H1 (cell line): ENCODE measurements at regions not wholly inside any gene's neighbourhood (a gene's known extent, or its start where the extent isn't known, plus 50 kb on each side); places are given as distances from the start of the nearest gene placed in this dataset.

Experiments
- CTCF ChIA-PET: fragments of 300-600 bp; sonication (Branson Sonifier 250); formaldehyde crosslinking; loops from one replicate; lab custom pipeline; 2021; ENCODE audit not compliant: partially characterized antibody; lab: Charles Lee
- POLR2A ChIA-PET: fragments of 300-600 bp; sonication (Branson Sonifier 250); formaldehyde crosslinking; loops from one replicate; lab custom pipeline; 2021; ENCODE audit warnings: inconsistent platforms; ENCODE audit not compliant: partially characterized antibody; lab: Charles Lee
- DNase-seq, 2 experiments: peaks; one replicate each; pipeline versions ENCODE4 v3.0.0 to v3.0.0-alpha.2; 2010 to 2022; ENCODE audit warnings: low spot score in 2 of 2, low read depth in 1 of 2, mixed read lengths in 1 of 2
- FAIRE-seq: peaks from 2 replicates; lab custom pipeline; 2011; peaks lifted over from hg19 to GRCh38; lab: Jason Lieb, UNC
- H2AFZ ChIP-seq: 2 replicates; pipeline ENCODE4 v1.8.1; 2012; ENCODE audit warnings: low read length, inconsistent platforms
- H2AK5ac ChIP-seq: 2 replicates; pipeline ENCODE4 v1.6.1; 2013; ENCODE audit warnings: low read depth, low read length
- H2BK120ac ChIP-seq: replicated peaks from 2 replicates; pipeline ENCODE3; 2013; ENCODE audit warnings: low read depth, low read length, inconsistent platforms
- H2BK12ac ChIP-seq: 2 replicates; pipeline ENCODE4 v1.6.1; 2013; ENCODE audit warnings: low read depth, low read length
- H2BK15ac ChIP-seq: 2 replicates; pipeline ENCODE4 v1.6.1; 2013; ENCODE audit warnings: low read length
- H2BK20ac ChIP-seq: 2 replicates; pipeline ENCODE4 v1.6.1; 2013; ENCODE audit warnings: low read length
- H2BK5ac ChIP-seq: 2 replicates; pipeline ENCODE4 v1.6.1; 2013; ENCODE audit warnings: low read depth, low read length
- H3K14ac ChIP-seq: 2 replicates; pipeline ENCODE4 v1.6.1; 2013; ENCODE audit warnings: inconsistent platforms; ENCODE audit not compliant: insufficient read length
- H3K18ac ChIP-seq: 2 replicates; pipeline ENCODE4 v1.6.1; 2013; ENCODE audit warnings: low read length; ENCODE audit errors: extremely low read depth
- H3K23ac ChIP-seq: 2 replicates; pipeline ENCODE4 v1.6.1; 2013; ENCODE audit warnings: inconsistent platforms; ENCODE audit not compliant: insufficient read length
- H3K23me2 ChIP-seq: 2 replicates; pipeline ENCODE4 v1.6.1; 2013; ENCODE audit warnings: low read depth, low read length
- H3K27ac ChIP-seq: 2 replicates; pipeline ENCODE4 v1.6.1; 2011; ENCODE audit warnings: low read depth, low read length, inconsistent platforms
- H3K27me3 ChIP-seq, 4 experiments: replicated peaks in 1 of 4; 1 replicate in 1 of 4; 2 replicates in 3 of 4; pipeline versions ENCODE4 v1.6.1 to v1.8.1; 2011 to 2013; ENCODE audit warnings: low read length in 3 of 4, mild to moderate bottlenecking in 3 of 4, inconsistent platforms in 2 of 4, mixed read lengths in 2 of 4, moderate library complexity in 1 of 4; ENCODE audit not compliant: control insufficient read depth in 3 of 4, insufficient read depth in 3 of 4; ENCODE audit errors: extremely low read depth in 1 of 4
- H3K36me3 ChIP-seq, 4 experiments: 2 replicates each; pipeline versions ENCODE4 v1.6.1 to v1.8.1; 2011 to 2013; ENCODE audit warnings: mild to moderate bottlenecking in 4 of 4, low read length in 3 of 4, moderate library complexity in 2 of 4, control low read depth in 1 of 4, inconsistent platforms in 1 of 4; ENCODE audit not compliant: insufficient read depth in 4 of 4, control insufficient read depth in 2 of 4
- H3K4ac ChIP-seq: replicated peaks from 2 replicates; pipeline ENCODE3; 2013; ENCODE audit warnings: low read length, low read depth, mixed read lengths, inconsistent platforms; ENCODE audit not compliant: insufficient read length
- H3K4me1 ChIP-seq, 4 experiments: replicated peaks in 1 of 4; 1 replicate in 1 of 4; 2 replicates in 3 of 4; pipeline versions ENCODE4 v1.6.1 to v1.8.1; 2011 to 2013; ENCODE audit warnings: low read length in 3 of 4, inconsistent platforms in 2 of 4, mixed read lengths in 1 of 4; ENCODE audit not compliant: insufficient read depth in 4 of 4, control insufficient read depth in 3 of 4
- H3K4me2 ChIP-seq, 2 experiments: 2 replicates each; pipeline versions ENCODE4 v1.6.1 to v1.8.1; 2011 to 2013; ENCODE audit warnings: low read depth in 2 of 2, low read length in 2 of 2, control low read depth in 1 of 2, inconsistent platforms in 1 of 2, mild to moderate bottlenecking in 1 of 2; ENCODE audit not compliant: insufficient read depth in 1 of 2
- H3K4me3 ChIP-seq, 4 experiments: fragments of 200-600, 300-600 bp in 1 of 4; sonication (generic), shearing (Covaris generic), sonication (Bioruptor Twin) in 1 of 4; 2 replicates each; pipeline versions ENCODE4 v1.5.1 to v1.8.1; 2011 to 2016; ENCODE audit warnings: low read length in 4 of 4, low read depth in 3 of 4, control low read depth in 2 of 4, inconsistent platforms in 2 of 4, mild to moderate bottlenecking in 2 of 4, mixed read lengths in 1 of 4, moderate library complexity in 1 of 4; ENCODE audit not compliant: insufficient read depth in 2 of 4; ENCODE audit errors: extremely low read depth in 1 of 4
- H3K56ac ChIP-seq: replicated peaks from 2 replicates; pipeline ENCODE3; 2013; ENCODE audit warnings: low read depth, mild to moderate bottlenecking, mixed read lengths, low read length, inconsistent platforms; ENCODE audit not compliant: insufficient read length
- H3K79me1 ChIP-seq: 2 replicates; pipeline ENCODE4 v1.6.1; 2013; ENCODE audit warnings: low read depth, low read length, control low read depth
- H3K79me2 ChIP-seq, 2 experiments: 2 replicates each; pipeline versions ENCODE4 v1.6.1 to v1.8.1; 2012 to 2013; ENCODE audit warnings: low read length in 2 of 2, mild to moderate bottlenecking in 2 of 2, inconsistent platforms in 1 of 2; ENCODE audit not compliant: insufficient read depth in 2 of 2, control insufficient read depth in 1 of 2
- H3K9ac ChIP-seq, 4 experiments: replicated peaks in 1 of 4; 1 replicate in 1 of 4; 2 replicates in 3 of 4; pipeline versions ENCODE4 v1.6.1 to v1.8.1; 2011 to 2013; ENCODE audit warnings: low read depth in 3 of 4, low read length in 3 of 4, control low read depth in 2 of 4, mild to moderate bottlenecking in 2 of 4, moderate library complexity in 2 of 4, inconsistent platforms in 1 of 4; ENCODE audit errors: extremely low read depth in 1 of 4
- H3K9me3 ChIP-seq, 2 experiments: 2 replicates each; pipeline versions ENCODE4 v1.6.1 to v1.8.1; 2012 to 2013; ENCODE audit warnings: mild to moderate bottlenecking in 2 of 2, moderate library complexity in 2 of 2, control low read depth in 1 of 2, inconsistent platforms in 1 of 2, low read depth in 1 of 2, low read length in 1 of 2, mixed read lengths in 1 of 2; ENCODE audit not compliant: insufficient read depth in 2 of 2
- H4K20me1 ChIP-seq, 2 experiments: replicated peaks in 1 of 2; 2 replicates each; pipeline versions ENCODE3 to v1.8.1; 2011 to 2013; ENCODE audit warnings: inconsistent platforms in 2 of 2, low read length in 2 of 2, mild to moderate bottlenecking in 1 of 2; ENCODE audit not compliant: insufficient read depth in 2 of 2, control insufficient read depth in 1 of 2
- H4K5ac ChIP-seq: 2 replicates; pipeline ENCODE4 v1.6.1; 2013; ENCODE audit warnings: low read length, low read depth, mixed read lengths, inconsistent platforms; ENCODE audit not compliant: insufficient read length
- H4K8ac ChIP-seq: 2 replicates; pipeline ENCODE4 v1.8.0; 2013; ENCODE audit warnings: mild to moderate bottlenecking, moderate library complexity, low read length, inconsistent platforms; ENCODE audit not compliant: insufficient read depth; ENCODE audit errors: extremely low read depth
- H4K91ac ChIP-seq: replicated peaks from 2 replicates; pipeline ENCODE3; 2013; ENCODE audit warnings: low read length, mixed read lengths, inconsistent platforms; ENCODE audit not compliant: insufficient read length
- CHD2 ChIP-seq: IDR thresholded peaks from 2 replicates; pipeline ENCODE4 v1.6.1; 2012; ENCODE audit warnings: low read length, improper control_type of control experiment
- CREB1 ChIP-seq: IDR thresholded peaks from 2 replicates; pipeline ENCODE4 v1.6.1; 2012; ENCODE audit warnings: inconsistent platforms
- EGR1 ChIP-seq: IDR thresholded peaks from 2 replicates; pipeline ENCODE4 v1.6.1; 2011; ENCODE audit warnings: low read depth, low read length, borderline replicate concordance
- FOSL1 ChIP-seq: IDR thresholded peaks from 2 replicates; pipeline ENCODE4 v1.6.1; 2011; ENCODE audit warnings: mild to moderate bottlenecking, low read depth, low read length, moderate library complexity; ENCODE audit not compliant: insufficient read depth
- RAD21 ChIP-seq, 2 experiments: IDR thresholded peaks in 1 of 2; conservative IDR thresholded peaks in 1 of 2; 2 replicates each; pipeline ENCODE4 v1.6.1; 2011; ENCODE audit warnings: low read depth in 2 of 2, low read length in 2 of 2, improper control_type of control experiment in 1 of 2, inconsistent platforms in 1 of 2, mild to moderate bottlenecking in 1 of 2, moderate library complexity in 1 of 2
- SAP30 ChIP-seq: fragments of 300-600 bp; sonication (generic); IDR thresholded peaks from 2 replicates; pipeline ENCODE4 v1.7.1; 2012; ENCODE audit warnings: low read length, moderate library complexity, mild to moderate bottlenecking, inconsistent platforms; ENCODE audit not compliant: insufficient read depth, insufficient replicate concordance
- WGBS, 2 experiments: shearing (Covaris generic) in 1 of 2; methylation state at CpG; one replicate each; pipeline versions ENCODE4 v1.1.6 to v1.1.7; 2013 to 2015; ENCODE audit warnings: low lambda C conversion rate in 2 of 2, mixed read lengths in 2 of 2, inconsistent platforms in 1 of 2, low coverage in 1 of 2, missing lambda C conversion rate in 1 of 2; ENCODE audit not compliant: insufficient replicate concordance in 2 of 2, insufficient coverage in 1 of 2, insufficient read length in 1 of 2; ENCODE audit errors: extremely low coverage in 1 of 2, missing lambda C conversion rate in 1 of 2; 5-methylcytosine and 5-hydroxymethylcytosine counted together

- Histone ChIP-seq H3K79me2 (no peaks in the 10 kb centered on the region), H4K8ac (no peak overlapping the region), H2AFZ (no peak overlapping the region), H3K4me1 (no peaks in the 10 kb centered on the region), H3K14ac (no peak overlapping the region), H3K27me3 (no peaks in the 10 kb centered on the region), H3K4me3 (no peak overlapping the region), H3K9ac (no peak overlapping the region), H3K23me2 (no peaks in the 10 kb centered on the region), H3K18ac (no peak overlapping the region), H4K5ac (no peak overlapping the region), H2BK12ac (no peak overlapping the region), H3K56ac (no peak overlapping the region), H3K79me1 (no peaks in the 10 kb centered on the region), H4K91ac (no peak overlapping the region), H3K4me2 (no peak overlapping the region), H3K27ac (no peak overlapping the region), H3K9me3 (no peaks in the 10 kb centered on the region), H2BK5ac (no peak overlapping the region), H2BK120ac (no peak overlapping the region), H3K36me3 (no peaks in the 10 kb centered on the region), H3K23ac (no peak overlapping the region), H2AK5ac (no peak overlapping the region), H2BK15ac (no peak overlapping the region), H2BK20ac (no peak overlapping the region), H3K4ac (no peak overlapping the region), H4K20me1 (no peaks in the 10 kb centered on the region)
- WGBS, 2 experiments: 94% methylated on average over 2 of the region's 2 CpGs; no CpG with 5 or more reads in 1 of the 2 experiments
- no peak for FAIRE-seq
- POLR2A ChIA-PET: no interaction called here
- CTCF ChIA-PET: interaction anchor here (0.6 kb wide), 1 partner anchor 825 kb away, joined by 5 read pairs; no protein-coding TSS in a partner anchor
- TF ChIP-seq RAD21 (IDR thresholded peaks at IDR 0.05 in 1 of 2, conservative IDR thresholded peaks at IDR 0.05 in 1 of 2; ENCODE audit: low read depth in 2 of 2, low read length in 2 of 2) (no peak), CHD2 (no peak), CREB1 (no peak), SAP30 (no peak), EGR1 (no peak), FOSL1 (no peak)
- TF ChIP-seq, all 59 proteins: peak for 0
- DNase-seq: no peak
Observed at GRCh38 chr12:77388445-77389265, 323.3 kb upstream of the E2F7 start.
